HepG2 (cell line): ENCODE measurements at regions not wholly inside any gene's neighbourhood (a gene's known extent, or its start where the extent isn't known, plus 50 kb on each side); places are given as distances from the start of the nearest gene placed in this dataset.

ENCODE experiments used
- ATAC-seq: fragments of 200-7000 bp; cut with Tn5 transposase; 3 replicates; pipeline ENCODE4 v1.9.1; 2020; ENCODE audit warnings: mild to moderate bottlenecking, moderate library complexity
- BruUV-seq: library from RNA; stranded (reverse); fragments of 400-500 nt; replicated peaks from 2 replicates; lab custom pipeline; 2021; lab: Mats Ljungman, UMichigan
- CTCF ChIA-PET: fragments of 300-600 bp; formaldehyde crosslinking; extraction: SDS; loops from one replicate; lab custom pipeline; 2021; ENCODE audit warnings: low total read pairs, inconsistent platforms, low intra/inter-chr PET ratio; lab: Yijun Ruan, JAX
- POLR2A ChIA-PET: fragments of 350-600 bp; sonication (Branson Sonifier 250); formaldehyde crosslinking; loops from one replicate; lab custom pipeline; 2020; ENCODE audit warnings: antibody characterized with exemption, inconsistent platforms; lab: Yijun Ruan, JAX
- DNase-seq: peaks from one replicate; pipeline ENCODE4 v3.0.0-alpha.2; 2015; ENCODE audit warnings: low spot score
- FAIRE-seq: peaks from 3 replicates; lab custom pipeline; 2011; peaks lifted over from hg19 to GRCh38; lab: Jason Lieb, UNC
- H2AFZ ChIP-seq: one replicate; pipeline ENCODE4 v1.6.1; 2011; ENCODE audit warnings: low read length, inconsistent platforms
- H3K27ac ChIP-seq: fragments of 300-600 bp; 3 replicates; pipeline ENCODE4 v1.8.0; 2011; ENCODE audit warnings: mixed run types, mild to moderate bottlenecking, mixed read lengths, low read length, inconsistent platforms; ENCODE audit not compliant: insufficient read depth; ENCODE audit errors: extremely low read length
- H3K27me3 ChIP-seq, 2 experiments: fragments of 200-600 bp in 1 of 2; 2 replicates in 1 of 2; 3 replicates in 1 of 2; pipeline versions ENCODE4 v1.6.0 to v1.8.0; 2011; ENCODE audit warnings: low read length in 2 of 2, mild to moderate bottlenecking in 2 of 2, moderate library complexity in 2 of 2, inconsistent platforms in 1 of 2; ENCODE audit not compliant: insufficient read depth in 2 of 2, control insufficient read depth in 1 of 2
- H3K36me3 ChIP-seq, 2 experiments: fragments of 200-600 bp in 1 of 2; replicated peaks in 1 of 2; 2 replicates in 1 of 2; 3 replicates in 1 of 2; pipeline versions ENCODE4 v1.5.1 to v1.8.0; 2011; ENCODE audit warnings: low read length in 2 of 2, inconsistent platforms in 1 of 2; ENCODE audit not compliant: insufficient read depth in 2 of 2, control insufficient read depth in 1 of 2
- H3K4me1 ChIP-seq: 2 replicates; pipeline ENCODE4 v1.5.1; 2012; ENCODE audit warnings: low read length, inconsistent platforms; ENCODE audit not compliant: insufficient read depth
- H3K4me2 ChIP-seq: 2 replicates; pipeline ENCODE4 v1.6.0; 2011; ENCODE audit warnings: low read depth, low read length, inconsistent platforms
- H3K4me3 ChIP-seq, 3 experiments: fragments of 200-600 bp in 1 of 3; sonication (generic), shearing (Covaris generic) in 1 of 3; replicated peaks in 1 of 3; 2 replicates each; pipeline ENCODE4 v1.5.1; 2011 to 2016; ENCODE audit warnings: low read length in 3 of 3, inconsistent platforms in 2 of 3, low read depth in 2 of 3, mild to moderate bottlenecking in 2 of 3, control low read depth in 1 of 3, mixed read lengths in 1 of 3; ENCODE audit not compliant: insufficient read depth in 1 of 3
- H3K79me2 ChIP-seq: one replicate; pipeline ENCODE4 v1.6.1; 2011; ENCODE audit warnings: low read length, inconsistent platforms; ENCODE audit not compliant: insufficient read depth
- H3K9ac ChIP-seq: 2 replicates; pipeline ENCODE4 v1.6.0; 2011; ENCODE audit warnings: mild to moderate bottlenecking, low read depth, low read length, inconsistent platforms; ENCODE audit not compliant: insufficient read depth
- H3K9me3 ChIP-seq: 2 replicates; pipeline ENCODE4 v1.5.1; 2012; ENCODE audit warnings: mild to moderate bottlenecking, low read length
- H4K20me1 ChIP-seq: 2 replicates; pipeline ENCODE4 v1.6.0; 2011; ENCODE audit warnings: inconsistent platforms, mild to moderate bottlenecking, low read length, moderate library complexity; ENCODE audit not compliant: insufficient read depth
- ARNT2 ChIP-seq: sonication (generic); formaldehyde crosslinking; IDR thresholded peaks from 2 replicates; pipeline ENCODE4 v1.8.0; 2022; ENCODE audit warnings: mild to moderate bottlenecking, low read depth, missing genetic modification reagents, moderate library complexity
- BORCS8-MEF2B ChIP-seq: sonication (generic); formaldehyde crosslinking; IDR thresholded peaks from 2 replicates; pipeline ENCODE4 v1.8.0; 2022; ENCODE audit warnings: mild to moderate bottlenecking, missing genetic modification reagents
- FLYWCH1 ChIP-seq: sonication (generic); formaldehyde crosslinking; IDR thresholded peaks from 2 replicates; pipeline ENCODE4 v1.8.1; 2023; ENCODE audit warnings: mild to moderate bottlenecking, missing genetic modification reagents
- HOXD1 ChIP-seq: sonication (generic); formaldehyde crosslinking; IDR thresholded peaks from 2 replicates; pipeline ENCODE4 v1.5.0; 2020; ENCODE audit warnings: missing genetic modification reagents
- NFE2L1 ChIP-seq: sonication (generic); formaldehyde crosslinking; IDR thresholded peaks from 2 replicates; pipeline ENCODE4 v1.4.0; 2020; ENCODE audit warnings: missing genetic modification reagents, mild to moderate bottlenecking, borderline replicate concordance
- POLR2G ChIP-seq: fragments of 200-400 bp; formaldehyde crosslinking; IDR thresholded peaks from 2 replicates; pipeline ENCODE4 v1.6.1; 2018; ENCODE audit warnings: mild to moderate bottlenecking, low read depth, low read length, moderate library complexity
- RFX5 ChIP-seq: IDR thresholded peaks from 2 replicates; pipeline ENCODE4 v1.6.1; 2011; ENCODE audit warnings: low read depth, low read length, improper control_type of control experiment
- TCF7L2 ChIP-seq: IDR thresholded peaks from 2 replicates; pipeline ENCODE4 v1.6.1; 2011; ENCODE audit warnings: mild to moderate bottlenecking, low read depth, low read length, moderate library complexity
- ZNF33A ChIP-seq: sonication (generic); formaldehyde crosslinking; IDR thresholded peaks from 2 replicates; pipeline ENCODE4 v1.5.1; 2020; ENCODE audit warnings: missing genetic modification reagents, mild to moderate bottlenecking, moderate library complexity, borderline replicate concordance
- WGBS: methylation state at CpG from one replicate; pipeline ENCODE4 v1.1.6; 2017; ENCODE audit warnings: low lambda C conversion rate; 5-methylcytosine and 5-hydroxymethylcytosine counted together
- in situ Hi-C: cut with HindIII; loops from 2 replicates; pipeline ENCODE4 v1.10.0; 2017; ENCODE audit warnings: low pct_unique_long_range_greater_than_20kb; ENCODE audit not compliant: extremely low pct_ligation_motif_present
- intact Hi-C: fragments of 100-400 bp; cut with micrococcal nuclease; formaldehyde crosslinking; loops from one replicate; pipeline ENCODE4 v1.10.0; 2022; ENCODE audit not compliant: unreplicated experiment
- TF ChIP-seq, protein P1 (sequence below): sonication (generic); formaldehyde crosslinking; IDR thresholded peaks from 2 replicates; pipeline ENCODE4 v1.5.0; 2020; ENCODE audit warnings: mild to moderate bottlenecking, missing genetic modification reagents
- TF ChIP-seq, protein P2 (sequence below): sonication (generic); formaldehyde crosslinking; IDR thresholded peaks from 2 replicates; pipeline ENCODE4 v1.5.1; 2020; ENCODE audit warnings: missing genetic modification reagents, mild to moderate bottlenecking, borderline replicate concordance
- TF ChIP-seq, protein P3 (sequence below): sonication (generic); formaldehyde crosslinking; IDR thresholded peaks from 2 replicates; pipeline ENCODE4 v1.4.0; 2020; ENCODE audit warnings: missing genetic modification reagents, mild to moderate bottlenecking, borderline replicate concordance
- TF ChIP-seq, protein P4 (sequence below): sonication (generic); formaldehyde crosslinking; IDR thresholded peaks from 2 replicates; pipeline ENCODE4 v1.8.0; 2022; ENCODE audit warnings: missing genetic modification reagents, low read depth, mild to moderate bottlenecking, borderline replicate concordance
- TF ChIP-seq, protein P5 (sequence below): sonication (generic); formaldehyde crosslinking; IDR thresholded peaks from 2 replicates; pipeline ENCODE4 v1.4.0; 2020; ENCODE audit warnings: mild to moderate bottlenecking, missing genetic modification reagents

DNA sequence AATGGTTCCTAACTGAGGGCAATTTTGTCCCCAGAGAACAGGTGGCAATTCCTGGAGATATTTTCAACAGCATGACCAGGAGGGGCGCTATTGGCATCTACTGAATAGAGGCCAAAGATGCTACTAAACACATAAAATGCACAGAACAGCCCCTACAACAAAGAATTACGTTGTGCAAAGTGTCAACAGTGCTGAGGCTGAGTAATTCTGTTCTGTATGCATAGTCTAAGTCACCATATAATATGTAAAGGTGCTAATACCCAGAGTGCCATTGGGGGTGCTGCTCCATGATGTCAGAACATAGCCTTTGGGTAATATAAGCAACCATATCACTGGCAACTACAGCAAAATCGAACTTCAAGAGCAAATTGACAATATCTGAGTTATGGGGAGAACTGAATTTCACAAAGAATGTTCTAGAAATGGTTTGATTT lies 213.3 kb upstream of the PHYHIPL start (continued):
- TF ChIP-seq FLYWCH1 (CRISPR knock-in tag), result no peak
- TF ChIP-seq HOXD1, result no peak
- TF ChIP-seq, protein P1, sequence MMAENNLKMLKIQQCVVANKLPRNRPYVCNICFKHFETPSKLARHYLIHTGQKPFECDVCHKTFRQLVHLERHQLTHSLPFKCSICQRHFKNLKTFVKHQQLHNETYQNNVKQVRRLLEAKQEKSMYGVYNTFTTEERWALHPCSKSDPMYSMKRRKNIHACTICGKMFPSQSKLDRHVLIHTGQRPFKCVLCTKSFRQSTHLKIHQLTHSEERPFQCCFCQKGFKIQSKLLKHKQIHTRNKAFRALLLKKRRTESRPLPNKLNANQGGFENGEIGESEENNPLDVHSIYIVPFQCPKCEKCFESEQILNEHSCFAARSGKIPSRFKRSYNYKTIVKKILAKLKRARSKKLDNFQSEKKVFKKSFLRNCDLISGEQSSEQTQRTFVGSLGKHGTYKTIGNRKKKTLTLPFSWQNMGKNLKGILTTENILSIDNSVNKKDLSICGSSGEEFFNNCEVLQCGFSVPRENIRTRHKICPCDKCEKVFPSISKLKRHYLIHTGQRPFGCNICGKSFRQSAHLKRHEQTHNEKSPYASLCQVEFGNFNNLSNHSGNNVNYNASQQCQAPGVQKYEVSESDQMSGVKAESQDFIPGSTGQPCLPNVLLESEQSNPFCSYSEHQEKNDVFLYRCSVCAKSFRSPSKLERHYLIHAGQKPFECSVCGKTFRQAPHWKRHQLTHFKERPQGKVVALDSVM (CRISPR knock-in tag), result no peak

DNA sequence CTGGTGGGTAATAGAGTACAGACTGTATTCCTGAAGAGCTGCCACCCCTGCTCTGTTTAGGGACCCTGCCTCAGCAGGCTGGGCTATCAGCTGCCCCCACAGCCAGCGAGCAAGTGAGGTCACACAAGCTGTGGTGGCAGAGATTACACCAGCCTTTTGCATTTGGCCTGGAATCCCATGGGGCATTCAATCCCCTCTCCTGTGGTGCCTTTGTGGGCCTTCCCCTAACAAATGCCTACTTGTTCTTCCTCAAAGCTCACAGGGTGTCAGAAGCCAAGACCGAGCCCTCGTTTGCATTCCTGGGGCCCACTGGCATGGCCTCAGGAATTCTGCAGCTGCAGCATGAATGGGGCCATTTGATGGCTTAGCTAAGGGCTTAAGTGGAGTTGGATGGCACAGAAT lies 212.7 kb upstream of the PHYHIPL start:
- FAIRE-seq (no peak), DNase-seq (peak; percentile 90), ATAC-seq (peak; percentile 20)
- BruUV-seq, result no TSS peak
- no CpG with 5 or more reads among the region's 3 CpGs for WGBS
- H3K36me3 ChIP-seq, result no peaks in the 10 kb centered on the region
- peak overlapping the region; percentile 58 for H3K9ac ChIP-seq
- intact Hi-C loops (loop anchor here (1.0 kb wide), 3 partner anchors 31 to 110 kb away; no protein-coding TSS in a partner anchor), in situ Hi-C loops (loop anchor here (10.0 kb wide), 1 partner anchor 111 kb away; no protein-coding TSS in a partner anchor)
- H3K4me3 ChIP-seq, result peak overlapping the region in 1 of 3 experiments; percentile 21; a peak in 1 of 6 replicates
- H3K79me2 ChIP-seq, result peaks cover 5% of the 10 kb centered on the region
- H3K27ac ChIP-seq, result peak overlapping the region; percentile 77
- no peaks in the 10 kb centered on the region; the same call in 1 of the 2 replicates for H3K9me3 ChIP-seq
- peaks cover 71% of the 10 kb centered on the region for H3K4me1 ChIP-seq
- no peaks in the 10 kb centered on the region for H3K27me3 ChIP-seq
- POLR2A ChIA-PET, result interaction anchor here (0.7 to 6.1 kb wide), 12 partner anchors 10 to 213 kb away, joined by 3 to 108 read pairs (median 6); partner anchors contain the start of gene PHYHIPL
- H4K20me1 ChIP-seq, result no peaks in the 10 kb centered on the region
- H2AFZ ChIP-seq, result no peak overlapping the region
- H3K4me2 ChIP-seq, result peak overlapping the region; percentile 51
- CTCF ChIA-PET, result interaction anchor here (0.7 kb wide), 1 partner anchor 218 kb away, joined by 3 read pairs; no protein-coding TSS in a partner anchor
- TF ChIP-seq NFE2L1 (CRISPR knock-in tag) (no peak), BORCS8-MEF2B (CRISPR knock-in tag) (no peak), TCF7L2 (no peak), FLYWCH1 (CRISPR knock-in tag) (no peak), POLR2G (peak; percentile 29; the same call in 1 of the 2 replicates), ARNT2 (CRISPR knock-in tag) (no peak), ZNF33A (CRISPR knock-in tag) (no peak), RFX5 (no peak)
- TF ChIP-seq, protein P2, sequence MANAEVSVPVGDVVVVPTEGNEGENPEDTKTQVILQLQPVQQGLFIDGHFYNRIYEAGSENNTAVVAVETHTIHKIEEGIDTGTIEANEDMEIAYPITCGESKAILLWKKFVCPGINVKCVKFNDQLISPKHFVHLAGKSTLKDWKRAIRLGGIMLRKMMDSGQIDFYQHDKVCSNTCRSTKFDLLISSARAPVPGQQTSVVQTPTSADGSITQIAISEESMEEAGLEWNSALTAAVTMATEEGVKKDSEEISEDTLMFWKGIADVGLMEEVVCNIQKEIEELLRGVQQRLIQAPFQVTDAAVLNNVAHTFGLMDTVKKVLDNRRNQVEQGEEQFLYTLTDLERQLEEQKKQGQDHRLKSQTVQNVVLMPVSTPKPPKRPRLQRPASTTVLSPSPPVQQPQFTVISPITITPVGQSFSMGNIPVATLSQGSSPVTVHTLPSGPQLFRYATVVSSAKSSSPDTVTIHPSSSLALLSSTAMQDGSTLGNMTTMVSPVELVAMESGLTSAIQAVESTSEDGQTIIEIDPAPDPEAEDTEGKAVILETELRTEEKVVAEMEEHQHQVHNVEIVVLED (CRISPR knock-in tag), result peak; percentile 18; the same call in 1 of the 2 replicates
- TF ChIP-seq, protein P3, sequence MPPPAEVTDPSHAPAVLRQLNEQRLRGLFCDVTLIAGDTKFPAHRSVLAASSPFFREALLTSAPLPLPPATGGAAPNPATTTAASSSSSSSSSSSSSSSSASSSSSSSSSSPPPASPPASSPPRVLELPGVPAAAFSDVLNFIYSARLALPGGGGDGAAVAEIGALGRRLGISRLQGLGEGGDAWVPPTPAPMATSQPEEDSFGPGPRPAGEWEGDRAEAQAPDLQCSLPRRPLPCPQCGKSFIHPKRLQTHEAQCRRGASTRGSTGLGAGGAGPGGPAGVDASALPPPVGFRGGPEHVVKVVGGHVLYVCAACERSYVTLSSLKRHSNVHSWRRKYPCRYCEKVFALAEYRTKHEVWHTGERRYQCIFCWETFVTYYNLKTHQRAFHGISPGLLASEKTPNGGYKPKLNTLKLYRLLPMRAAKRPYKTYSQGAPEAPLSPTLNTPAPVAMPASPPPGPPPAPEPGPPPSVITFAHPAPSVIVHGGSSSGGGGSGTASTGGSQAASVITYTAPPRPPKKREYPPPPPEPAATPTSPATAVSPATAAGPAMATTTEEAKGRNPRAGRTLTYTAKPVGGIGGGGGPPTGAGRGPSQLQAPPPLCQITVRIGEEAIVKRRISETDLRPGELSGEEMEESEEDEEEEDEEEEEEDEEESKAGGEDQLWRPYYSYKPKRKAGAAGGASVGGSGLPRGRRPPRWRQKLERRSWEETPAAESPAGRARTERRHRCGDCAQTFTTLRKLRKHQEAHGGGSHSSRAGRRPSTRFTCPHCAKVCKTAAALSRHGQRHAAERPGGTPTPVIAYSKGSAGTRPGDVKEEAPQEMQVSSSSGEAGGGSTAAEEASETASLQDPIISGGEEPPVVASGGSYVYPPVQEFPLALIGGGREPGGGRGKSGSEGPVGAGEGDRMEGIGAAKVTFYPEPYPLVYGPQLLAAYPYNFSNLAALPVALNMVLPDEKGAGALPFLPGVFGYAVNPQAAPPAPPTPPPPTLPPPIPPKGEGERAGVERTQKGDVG (CRISPR knock-in tag), result peak; percentile 68; the same call in 1 of the 2 replicates
- TF ChIP-seq, protein P4, sequence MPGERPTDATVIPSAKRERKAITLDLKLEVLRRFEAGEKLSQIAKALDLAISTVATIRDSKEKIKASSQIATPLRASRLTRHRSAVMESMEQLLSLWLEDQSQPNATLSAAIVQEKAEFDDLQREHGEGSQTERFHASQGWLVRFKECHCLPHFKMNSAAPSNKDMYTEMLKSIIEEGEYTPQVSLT (CRISPR knock-in tag), result no peak
- TF ChIP-seq, protein P5, sequence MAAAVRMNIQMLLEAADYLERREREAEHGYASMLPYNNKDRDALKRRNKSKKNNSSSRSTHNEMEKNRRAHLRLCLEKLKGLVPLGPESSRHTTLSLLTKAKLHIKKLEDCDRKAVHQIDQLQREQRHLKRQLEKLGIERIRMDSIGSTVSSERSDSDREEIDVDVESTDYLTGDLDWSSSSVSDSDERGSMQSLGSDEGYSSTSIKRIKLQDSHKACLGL, result no peak
